Aorta (tissue), 5 donors: ENCODE measurements at regions not wholly inside any gene's neighbourhood (a gene's known extent, or its start where the extent isn't known, plus 50 kb on each side); places are given as distances from the start of the nearest gene placed in this dataset.

Experiments used
- ATAC-seq: fragments of 200-7000 bp; cut with Tn5 transposase; one replicate; pipeline ENCODE4 v1.9.1; 2022; ENCODE audit warnings: moderate library complexity; ENCODE audit not compliant: low FRiP score
- DNase-seq, 2 donors: peaks; one replicate each; pipeline ENCODE4 v3.0.0-alpha.2; 2020
- H3K27ac ChIP-seq, 2 donors: one replicate each; pipeline ENCODE4 v1.5.1; 2013; ENCODE audit warnings: low read length in 2 of 2, mild to moderate bottlenecking in 2 of 2, moderate library complexity in 2 of 2, control low read depth in 1 of 2, inconsistent platforms in 1 of 2, low read depth in 1 of 2
- H3K27me3 ChIP-seq, 2 donors: one replicate each; pipeline ENCODE4 v1.6.1; 2013; ENCODE audit warnings: control low read depth in 1 of 2, low read length in 1 of 2, mild to moderate bottlenecking in 1 of 2, moderate library complexity in 1 of 2; ENCODE audit not compliant: insufficient read depth in 2 of 2, control insufficient read depth in 1 of 2
- H3K36me3 ChIP-seq, 2 donors: one replicate each; pipeline ENCODE4 v1.6.1; 2013; ENCODE audit warnings: control low read depth in 1 of 2, low read length in 1 of 2, mild to moderate bottlenecking in 1 of 2; ENCODE audit not compliant: insufficient read depth in 2 of 2, control insufficient read depth in 1 of 2
- H3K4me1 ChIP-seq, 2 donors: one replicate each; pipeline ENCODE4 v1.6.1; 2013; ENCODE audit warnings: low read length in 2 of 2, control low read depth in 1 of 2, mild to moderate bottlenecking in 1 of 2, moderate library complexity in 1 of 2; ENCODE audit not compliant: insufficient read depth in 2 of 2, control insufficient read depth in 1 of 2
- H3K4me3 ChIP-seq, 2 donors: one replicate each; pipeline ENCODE4 v1.5.1; 2013; ENCODE audit warnings: low read length in 2 of 2, control low read depth in 1 of 2, mild to moderate bottlenecking in 1 of 2
- H3K9me3 ChIP-seq: one replicate; pipeline ENCODE4 v1.6.1; 2013; ENCODE audit warnings: mild to moderate bottlenecking, low read length; ENCODE audit not compliant: control insufficient read depth
- WGBS, 2 donors: extraction: QIAGEN DNeasy Blood & Tissue Kit; methylation state at CpG; one replicate each; pipeline ENCODE4 v1.1.7; 2013; 5-methylcytosine and 5-hydroxymethylcytosine counted together
- intact Hi-C, 2 donors: fragments of 100-400 bp; cut with DNase I; formaldehyde crosslinking; loops; one replicate each; pipeline versions ENCODE4 v1.14.2 to v1.15.0; 2022
- donor health status: healthy with polysubstance abuse.
- donor health status: Bipolar disorder and iron deficiency.
- donor health status: DM: no; HTN: no; CAD: no.
- donor health status: DM: no; HTN: no; CAD: no.
- donor health status: DM: yes; HTN: yes; CAD: no.

DNA sequence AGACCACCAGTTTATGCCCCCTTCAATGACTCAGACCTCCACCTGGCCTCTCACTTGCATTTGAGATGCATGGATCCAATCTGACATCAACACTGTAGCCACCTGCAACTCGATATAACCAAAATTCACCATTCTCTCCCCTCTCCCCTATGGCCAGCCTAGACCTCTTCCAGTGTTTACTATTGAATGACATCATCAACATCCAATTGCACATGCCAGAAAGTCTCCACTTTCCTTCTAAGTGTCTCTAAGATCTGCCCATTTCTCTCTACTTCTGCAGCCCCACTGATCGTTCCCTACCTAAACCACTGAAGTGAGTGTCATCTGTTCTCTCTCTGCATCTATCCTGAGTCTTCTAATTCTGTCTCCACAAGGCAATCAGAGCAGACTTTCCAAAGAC lies 151.3 kb upstream of the APCDD1 start:
- Histone ChIP-seq H3K36me3 (no peaks in the 10 kb centered on the region), H3K27me3 (no peaks in the 10 kb centered on the region), H3K4me3 (no peak overlapping the region), H3K27ac (no peak overlapping the region), H3K4me1 (no peaks in the 10 kb centered on the region), H3K9me3 (no peaks in the 10 kb centered on the region)
- 94% methylated on average over 2 of the region's 2 CpGs for WGBS, 2 donors
- no peak for ATAC-seq
- no peak for DNase-seq
- intact Hi-C loops, result no loop called here

DNA sequence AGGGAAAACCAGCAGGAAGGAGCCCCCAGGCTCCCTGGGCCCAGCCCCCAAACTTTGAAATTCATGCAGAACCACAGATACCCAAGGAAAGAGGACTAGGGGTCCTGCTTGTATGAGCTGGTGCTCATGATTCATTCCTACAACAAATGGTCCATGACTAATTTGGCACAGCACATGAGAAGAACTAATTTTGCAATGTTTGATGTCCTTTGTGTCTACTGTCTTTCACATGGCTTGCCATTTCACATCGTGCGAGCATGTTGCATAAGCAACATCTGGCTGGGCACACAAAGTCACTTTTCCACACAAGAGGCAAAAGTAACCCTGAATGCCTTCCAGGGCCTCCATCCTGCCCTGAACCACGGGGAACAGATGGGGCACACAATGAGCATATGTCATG lies 149.6 kb upstream of the APCDD1 start:
- H3K27me3 ChIP-seq, result no peaks in the 10 kb centered on the region
- H3K27ac ChIP-seq, result no peak overlapping the region
- DNase-seq (no peak), ATAC-seq (no peak)
- no peaks in the 10 kb centered on the region for H3K9me3 ChIP-seq
- 82 to 85% methylated on average over 3 of the region's 3 CpGs for WGBS, 2 donors
- H3K4me3 ChIP-seq, result no peak overlapping the region
- H3K4me1 ChIP-seq, result no peaks in the 10 kb centered on the region
- H3K36me3 ChIP-seq, result no peaks in the 10 kb centered on the region
- intact Hi-C loops, result no loop called here

DNA sequence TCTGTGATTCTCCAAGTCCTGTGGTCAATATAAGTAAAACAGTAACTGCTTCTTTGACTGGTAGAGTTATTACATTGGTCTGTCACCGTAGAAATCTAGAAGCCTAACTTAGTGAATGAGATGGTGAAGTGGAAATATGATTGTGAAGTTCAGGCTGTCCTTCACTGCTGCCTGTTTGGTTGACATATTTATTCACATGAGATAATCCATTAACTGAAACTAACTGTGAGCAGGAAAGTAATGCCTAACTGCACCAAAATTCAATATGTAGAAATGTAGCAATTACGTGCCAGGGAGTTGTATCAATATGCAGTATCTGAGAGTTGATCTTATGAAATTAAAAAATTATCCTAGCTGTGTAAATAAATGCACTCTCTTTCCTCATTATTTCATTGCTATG lies 147.7 kb upstream of the APCDD1 start:
- 95% methylated on average over 2 of the region's 2 CpGs for WGBS, 2 donors
- intact Hi-C loops, result no loop called here
- Histone ChIP-seq H3K27me3 (no peaks in the 10 kb centered on the region), H3K36me3 (no peaks in the 10 kb centered on the region), H3K27ac (no peak overlapping the region), H3K4me3 (no peak overlapping the region), H3K4me1 (no peaks in the 10 kb centered on the region), H3K9me3 (no peaks in the 10 kb centered on the region)
- no peak for DNase-seq
- ATAC-seq, result no peak

DNA sequence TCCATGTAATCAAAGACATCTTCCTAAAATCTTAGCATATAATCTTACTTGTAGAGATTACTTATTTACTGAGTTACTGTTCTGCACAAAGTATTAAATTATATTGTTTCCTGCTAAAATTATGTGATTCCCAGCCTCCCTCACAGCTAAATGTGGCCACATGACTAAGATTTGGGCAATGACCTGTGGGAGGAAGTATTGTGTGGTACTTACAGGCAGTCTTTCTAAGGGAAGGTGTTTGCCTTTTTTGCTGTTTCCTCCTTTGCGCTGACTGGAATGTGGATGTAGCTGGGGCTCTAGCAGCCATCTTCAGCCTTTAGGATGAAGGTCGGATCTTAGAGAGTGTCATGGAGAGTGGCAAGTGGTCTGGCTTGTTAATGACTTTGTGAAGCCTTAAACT lies 146.3 kb upstream of the APCDD1 start:
- no peak overlapping the region for H3K27ac ChIP-seq
- ATAC-seq (no peak), DNase-seq (no peak)
- H3K9me3 ChIP-seq, result no peaks in the 10 kb centered on the region
- H3K27me3 ChIP-seq, result no peaks in the 10 kb centered on the region
- no peak overlapping the region for H3K4me3 ChIP-seq
- 81 to 91% methylated on average over 2 of the region's 2 CpGs for WGBS, 2 donors
- intact Hi-C loops, result no loop called here
- no peaks in the 10 kb centered on the region for H3K4me1 ChIP-seq
- no peaks in the 10 kb centered on the region for H3K36me3 ChIP-seq

DNA sequence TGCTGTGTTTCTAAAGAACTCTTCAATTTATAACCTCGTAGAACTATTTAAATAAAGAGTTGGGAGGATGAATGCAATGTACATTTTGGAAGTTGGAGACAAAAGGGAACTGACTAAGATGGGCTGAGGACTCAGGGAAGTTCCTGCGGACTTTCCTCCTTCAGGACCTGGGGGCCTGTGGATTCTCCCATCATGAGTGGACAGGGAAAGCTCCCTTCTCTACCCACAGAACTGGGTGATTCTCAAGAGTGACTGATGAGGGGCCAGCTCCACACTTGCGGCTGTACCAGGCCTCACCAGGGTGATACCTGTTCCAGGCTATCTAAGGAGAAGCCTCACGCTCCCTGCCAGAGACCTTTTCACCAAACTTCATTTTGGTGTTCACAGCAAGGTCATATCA lies 143.8 kb upstream of the APCDD1 start:
- Histone ChIP-seq H3K27me3 (no peaks in the 10 kb centered on the region), H3K36me3 (no peaks in the 10 kb centered on the region), H3K4me3 (no peak overlapping the region), H3K9me3 (no peaks in the 10 kb centered on the region), H3K27ac (no peak overlapping the region), H3K4me1 (no peaks in the 10 kb centered on the region)
- intact Hi-C loops, result no loop called here
- WGBS, 2 donors, result 96 to 97% methylated on average over 4 of the region's 4 CpGs
- ATAC-seq (no peak), DNase-seq (no peak)

DNA sequence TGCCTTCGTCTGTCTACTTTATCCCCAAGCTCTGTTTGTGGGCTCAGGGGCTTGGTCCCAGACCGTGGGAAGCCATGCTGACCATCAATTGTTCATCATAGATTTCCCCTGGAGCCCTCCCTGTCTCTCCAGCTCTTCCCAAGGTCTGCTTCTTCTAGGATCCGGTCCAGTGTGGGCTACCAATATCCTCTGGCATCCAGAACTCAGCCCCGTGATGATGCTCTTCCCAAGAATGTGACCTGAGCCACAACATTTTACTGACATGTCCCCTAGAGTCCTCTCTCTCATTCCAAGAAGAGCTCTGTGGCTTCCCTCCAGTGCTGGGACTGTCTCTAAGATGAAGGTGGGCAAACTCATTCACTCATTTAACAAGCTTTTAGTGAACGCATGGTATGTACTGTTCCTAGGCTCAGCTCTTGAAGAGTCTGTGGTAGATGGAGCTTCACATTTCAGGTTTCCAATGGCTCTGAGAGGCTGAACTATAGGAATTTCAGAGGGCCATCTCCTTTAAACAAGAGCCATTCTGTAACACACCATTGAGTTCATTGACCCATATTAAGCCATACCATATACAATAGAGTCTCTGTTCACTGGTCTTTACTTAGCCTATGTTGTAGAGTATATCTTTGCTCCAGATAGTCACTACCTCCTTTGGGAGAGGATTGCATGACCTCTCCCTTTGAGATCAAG lies 142.0 kb upstream of the APCDD1 start:
- no peak for ATAC-seq
- no peaks in the 10 kb centered on the region for H3K27me3 ChIP-seq
- no peak for DNase-seq
- no peaks in the 10 kb centered on the region for H3K9me3 ChIP-seq
- intact Hi-C loops, result no loop called here
- no peaks in the 10 kb centered on the region for H3K36me3 ChIP-seq
- 86 to 87% methylated on average over 5 of the region's 5 CpGs for WGBS, 2 donors
- H3K4me1 ChIP-seq, result no peaks in the 10 kb centered on the region
- no peak overlapping the region for H3K27ac ChIP-seq
- H3K4me3 ChIP-seq, result no peak overlapping the region

DNA sequence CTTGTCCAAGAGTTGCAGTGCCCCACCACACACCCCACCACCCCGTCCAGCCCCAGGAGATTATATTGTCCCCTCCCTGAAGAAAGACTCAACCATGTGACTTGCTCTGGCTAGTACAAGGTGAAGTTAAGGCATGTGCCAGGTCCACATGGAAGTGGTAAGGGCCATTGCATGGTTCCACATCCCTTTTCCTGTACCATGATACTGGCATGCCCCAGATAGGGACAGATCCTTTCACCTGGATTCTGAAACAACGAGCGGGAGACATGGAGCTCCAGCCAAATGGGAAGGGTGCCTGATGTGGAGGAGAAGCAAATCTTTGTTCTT lies 141.5 kb upstream of the APCDD1 start:
- WGBS, 2 donors, result 95% methylated on average over 3 of the region's 3 CpGs
- H3K27me3 ChIP-seq, result no peaks in the 10 kb centered on the region
- H3K27ac ChIP-seq, result no peak overlapping the region
- no peak for ATAC-seq
- H3K4me3 ChIP-seq, result no peak overlapping the region
- H3K4me1 ChIP-seq, result no peaks in the 10 kb centered on the region
- DNase-seq, result no peak
- no peaks in the 10 kb centered on the region for H3K36me3 ChIP-seq
- intact Hi-C loops, result no loop called here
- H3K9me3 ChIP-seq, result no peaks in the 10 kb centered on the region

DNA sequence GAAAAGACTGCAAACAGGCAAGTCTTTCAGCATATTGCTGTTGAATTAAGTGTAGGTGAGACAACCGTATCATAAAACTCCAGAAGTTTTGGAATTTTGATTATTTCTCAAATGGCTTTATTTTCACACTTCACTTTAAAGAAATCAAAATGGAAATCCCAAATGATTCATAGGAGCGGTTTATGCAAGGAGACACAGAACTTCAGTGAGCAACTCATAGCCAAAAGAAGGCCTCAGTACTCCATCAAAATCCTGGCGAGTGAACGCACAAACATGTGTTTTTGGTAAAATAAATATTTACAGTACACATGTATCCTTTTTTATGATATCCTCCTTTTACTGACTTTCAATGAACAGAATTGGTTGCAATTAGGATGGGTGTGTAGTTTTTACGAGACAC lies 140.4 kb upstream of the APCDD1 start:
- Histone ChIP-seq H3K4me3 (no peak overlapping the region), H3K27ac (no peak overlapping the region), H3K4me1 (no peaks in the 10 kb centered on the region), H3K27me3 (no peaks in the 10 kb centered on the region), H3K36me3 (no peaks in the 10 kb centered on the region), H3K9me3 (no peaks in the 10 kb centered on the region)
- intact Hi-C loops, result no loop called here
- ATAC-seq, result no peak
- 97% methylated on average over 5 of the region's 5 CpGs for WGBS, 2 donors
- no peak for DNase-seq

DNA sequence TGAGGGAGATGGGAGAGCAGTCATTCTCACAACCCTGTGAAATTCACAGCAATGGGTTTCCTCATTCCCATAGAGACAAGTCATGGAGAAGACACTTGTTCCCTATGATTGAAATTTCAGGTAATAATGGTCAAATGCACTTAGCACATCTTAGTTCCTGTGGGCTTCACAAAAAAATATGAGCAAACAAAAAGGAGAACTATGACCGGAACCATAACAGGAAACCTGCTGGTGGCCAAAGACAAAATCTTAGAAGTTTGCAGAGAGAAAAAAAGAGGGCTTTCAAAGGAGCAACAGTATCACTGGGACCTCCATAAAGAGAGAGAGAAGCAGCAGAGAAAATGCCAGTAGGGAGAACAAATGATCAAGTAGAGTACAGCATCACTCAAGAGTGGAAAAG lies 138.9 kb upstream of the APCDD1 start:
- 88 to 89% methylated on average over 1 of the region's 1 CpG for WGBS, 2 donors
- intact Hi-C loops, result no loop called here
- no peak for ATAC-seq

More for the DNA sequence above, 138.9 kb upstream of the APCDD1 start:
- Histone ChIP-seq H3K36me3 (no peaks in the 10 kb centered on the region), H3K9me3 (no peaks in the 10 kb centered on the region), H3K27me3 (no peaks in the 10 kb centered on the region), H3K4me1 (no peaks in the 10 kb centered on the region), H3K27ac (no peak overlapping the region), H3K4me3 (no peak overlapping the region)
- DNase-seq, result no peak
